ENCODE measurements at regions not wholly inside any gene's neighbourhood (a gene's known extent, or its start where the extent isn't known, plus 50 kb on each side); places are given as distances from the start of the nearest gene placed in this dataset.
"Not testable (repeated sequence)": the region's sequence is repeated elsewhere in the genome, so short reads cannot be mapped to it uniquely, and the experiment has no call there.

GRCh38 chr1:242662886-242663285, 138.4 kb upstream of the PLD5 start:
- DNase-seq (ENCODE audit: low read depth in 2 of 3, low spot score in 2 of 3): no peak

GRCh38 chr1:242653772-242654171, 129.3 kb upstream of the PLD5 start:
- DNase-seq (ENCODE audit: low read depth in 2 of 3, low spot score in 2 of 3): not testable (repeated sequence)

GRCh38 chr1:242651817-242652216, 127.3 kb upstream of the PLD5 start:
- DNase-seq (ENCODE audit: low read depth in 2 of 3, low spot score in 2 of 3): no peak

- DNase-seq (ENCODE audit: low read depth in 2 of 3, low spot score in 2 of 3): no peak
These were observed 117.0 kb upstream of the PLD5 start for GRCh38 chr1:242641461-242641860.

GRCh38 chr1:242639104-242639503, 114.6 kb upstream of the PLD5 start:
- no peak for DNase-seq (ENCODE audit: low read depth in 2 of 3, low spot score in 2 of 3)

- no peak for DNase-seq (ENCODE audit: low read depth in 2 of 3, low spot score in 2 of 3)
These were observed 110.2 kb upstream of the PLD5 start for GRCh38 chr1:242634732-242635131.

GRCh38 chr1:242629396-242629795, 104.9 kb upstream of the PLD5 start:
- DNase-seq (ENCODE audit: low read depth in 2 of 3, low spot score in 2 of 3): no peak

- no peak for DNase-seq (ENCODE audit: low read depth in 2 of 3, low spot score in 2 of 3)
These were observed 99.3 kb upstream of the PLD5 start for GRCh38 chr1:242623756-242624155.

GRCh38 chr1:242623119-242623518, 98.6 kb upstream of the PLD5 start:
- no peak for DNase-seq (ENCODE audit: low read depth in 2 of 3, low spot score in 2 of 3)

GRCh38 chr1:242613266-242613815, 88.8 kb upstream of the PLD5 start:
- no peak for DNase-seq (ENCODE audit: low read depth in 2 of 3, low spot score in 2 of 3)

- no peak for DNase-seq (ENCODE audit: low read depth in 2 of 3, low spot score in 2 of 3)
These were observed 85.7 kb upstream of the PLD5 start for GRCh38 chr1:242610209-242610608.

- DNase-seq (ENCODE audit: low read depth in 2 of 3, low spot score in 2 of 3): no peak
These were observed 81.0 kb upstream of the PLD5 start for GRCh38 chr1:242605521-242605920.

GRCh38 chr1:242602001-242602400, 77.5 kb upstream of the PLD5 start:
- DNase-seq (ENCODE audit: low read depth in 2 of 3, low spot score in 2 of 3): no peak

GRCh38 chr1:242593756-242594155, 69.3 kb upstream of the PLD5 start:
- not testable (repeated sequence) for DNase-seq (ENCODE audit: low read depth in 2 of 3, low spot score in 2 of 3)

GRCh38 chr1:242586360-242586680, 61.8 kb upstream of the PLD5 start:
- DNase-seq (ENCODE audit: low read depth in 2 of 3, low spot score in 2 of 3): no peak

- DNase-seq (ENCODE audit: low read depth in 2 of 3, low spot score in 2 of 3): no peak
These were observed 61.3 kb upstream of the PLD5 start for GRCh38 chr1:242585616-242586359.

GRCh38 chr1:242582669-242583068, 58.2 kb upstream of the PLD5 start:
- DNase-seq (ENCODE audit: low read depth in 2 of 3, low spot score in 2 of 3): no peak

GRCh38 chr1:242579528-242580235, 55.2 kb upstream of the PLD5 start:
- DNase-seq (ENCODE audit: low read depth in 2 of 3, low spot score in 2 of 3): no peak

Measured in hematopoietic multipotent progenitor cell (in vitro differentiated cells).